ENCODE measurements at regions not wholly inside any gene's neighbourhood (a gene's known extent, or its start where the extent isn't known, plus 50 kb on each side); places are given as distances from the start of the nearest gene placed in this dataset.
A peak's percentile ranks its signal among the peaks of the same experiment; 100 is the strongest.
"Not testable (repeated sequence)": the region's sequence is repeated elsewhere in the genome, so short reads cannot be mapped to it uniquely, and the experiment has no call there.

- no peak for DNase-seq (ENCODE audit: low spot score)
Measured at GRCh38 chr18:30929718-30930117, 112.8 kb downstream of the DSC3 start.

DNA sequence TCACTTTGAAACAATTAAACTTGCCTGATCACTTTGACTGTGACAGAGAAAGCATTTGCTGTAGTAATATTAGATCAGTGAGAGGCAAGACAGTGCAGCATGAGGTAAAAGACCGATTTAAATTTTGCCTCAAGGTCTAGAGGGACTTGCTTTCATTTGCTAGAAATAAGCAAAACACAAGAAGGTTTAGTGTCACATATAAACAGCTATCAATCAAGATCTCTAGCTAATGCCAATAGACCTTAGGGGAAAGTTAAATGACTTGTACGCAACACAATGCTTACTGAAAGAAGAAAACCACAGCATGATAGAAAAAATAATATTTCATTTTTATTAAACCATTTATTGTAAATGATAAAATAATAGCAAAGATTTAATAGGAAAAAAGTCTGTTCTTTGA lies 113.5 kb downstream of the DSC3 start:
- DNase-seq (ENCODE audit: low spot score): no peak

DNA sequence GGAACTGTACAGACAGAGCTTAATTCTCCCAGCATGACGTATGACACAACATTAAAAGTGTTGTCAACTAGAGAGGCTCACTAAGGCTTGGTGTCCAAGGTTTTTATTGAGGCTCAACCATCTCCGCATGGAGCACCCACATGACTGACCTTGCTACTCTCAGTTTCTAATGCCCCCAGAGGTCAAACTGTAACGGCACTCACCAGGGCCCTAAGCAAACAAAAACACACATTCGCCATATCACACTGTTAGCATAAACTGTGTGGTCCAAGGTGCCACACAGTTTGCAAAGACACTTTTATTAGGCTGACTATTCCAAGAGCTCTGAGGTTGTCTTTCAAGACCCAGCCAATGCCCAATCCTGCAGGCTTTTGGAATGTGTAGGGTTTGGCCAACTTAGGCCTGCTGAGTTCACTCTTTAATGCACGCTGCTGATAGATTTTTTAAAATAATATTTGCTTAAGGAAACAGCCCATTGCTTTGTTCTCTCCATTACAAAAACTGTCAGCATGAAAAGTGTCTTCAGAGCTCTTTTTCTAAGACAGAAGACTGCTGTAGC lies 114.9 kb downstream of the DSC3 start:
- no peak for DNase-seq (ENCODE audit: low spot score)

DNA sequence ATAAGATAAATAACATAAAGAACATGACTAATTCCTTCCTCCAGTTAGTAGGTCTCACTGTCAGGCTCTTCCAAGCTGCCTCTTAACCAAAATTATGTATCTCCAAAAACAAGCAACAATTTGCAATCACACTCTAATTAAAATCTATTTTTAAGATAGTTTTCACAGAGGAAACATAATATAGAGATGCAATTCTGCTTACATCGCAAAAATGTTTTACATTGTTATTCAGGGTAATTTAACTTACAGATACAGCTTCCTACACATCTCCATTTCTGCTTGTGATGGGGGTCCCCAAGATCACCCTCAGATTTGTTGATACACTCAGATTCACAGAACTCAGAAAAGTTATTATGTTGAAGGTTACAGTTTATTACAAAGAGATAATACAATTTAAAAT lies 115.5 kb downstream of the DSC3 start:
- no peak for DNase-seq (ENCODE audit: low spot score)

GRCh38 chr18:30925795-30926194 lies 116.7 kb downstream of the DSC3 start:
- DNase-seq (ENCODE audit: low spot score): no peak

GRCh38 chr18:30920757-30921156 lies 121.8 kb downstream of the DSC3 start:
- DNase-seq (ENCODE audit: low spot score): no peak

- no peak for DNase-seq (ENCODE audit: low spot score)
Measured at GRCh38 chr18:30920351-30920750, 122.2 kb downstream of the DSC3 start.

- DNase-seq (ENCODE audit: low spot score): no peak
Measured at GRCh38 chr18:30917651-30918050, 124.9 kb downstream of the DSC3 start.

DNA sequence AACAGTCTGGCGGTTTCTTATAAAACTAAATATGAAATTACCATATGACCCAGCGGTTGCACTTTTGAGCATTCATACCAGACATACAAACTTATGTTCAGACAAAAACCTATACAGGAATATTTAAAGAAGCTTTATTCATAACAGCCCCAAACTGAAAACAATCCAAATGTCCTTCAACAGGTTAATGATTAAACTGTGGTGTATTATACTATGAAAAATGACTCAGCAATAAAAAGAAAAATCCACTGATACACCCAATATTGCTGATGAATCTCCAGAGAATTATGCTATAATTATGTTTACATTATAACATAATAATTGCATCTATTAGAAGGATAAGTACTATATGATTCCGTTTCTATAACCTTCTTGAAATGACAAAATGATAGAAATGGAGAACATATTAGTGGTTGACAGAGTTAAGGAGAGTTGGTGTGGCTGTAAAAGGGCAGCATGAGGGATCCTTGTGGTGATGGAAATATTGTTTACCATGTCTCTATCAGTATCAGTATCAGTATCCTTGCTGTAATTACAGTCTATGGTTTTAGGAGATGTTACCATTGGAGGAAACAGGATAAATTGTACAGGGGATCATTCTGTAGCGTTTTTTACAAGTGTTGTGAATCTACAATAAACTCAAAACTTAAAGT lies 127.1 kb downstream of the DSC3 start:
- DNase-seq (ENCODE audit: low spot score): peak; percentile 3

- no peak for DNase-seq (ENCODE audit: low spot score)
Measured at GRCh38 chr18:30908381-30908780, 134.2 kb downstream of the DSC3 start.

- peak; percentile 52 for DNase-seq (ENCODE audit: low spot score)
Measured at GRCh38 chr18:30903566-30903965, 139.0 kb downstream of the DSC3 start.

DNA sequence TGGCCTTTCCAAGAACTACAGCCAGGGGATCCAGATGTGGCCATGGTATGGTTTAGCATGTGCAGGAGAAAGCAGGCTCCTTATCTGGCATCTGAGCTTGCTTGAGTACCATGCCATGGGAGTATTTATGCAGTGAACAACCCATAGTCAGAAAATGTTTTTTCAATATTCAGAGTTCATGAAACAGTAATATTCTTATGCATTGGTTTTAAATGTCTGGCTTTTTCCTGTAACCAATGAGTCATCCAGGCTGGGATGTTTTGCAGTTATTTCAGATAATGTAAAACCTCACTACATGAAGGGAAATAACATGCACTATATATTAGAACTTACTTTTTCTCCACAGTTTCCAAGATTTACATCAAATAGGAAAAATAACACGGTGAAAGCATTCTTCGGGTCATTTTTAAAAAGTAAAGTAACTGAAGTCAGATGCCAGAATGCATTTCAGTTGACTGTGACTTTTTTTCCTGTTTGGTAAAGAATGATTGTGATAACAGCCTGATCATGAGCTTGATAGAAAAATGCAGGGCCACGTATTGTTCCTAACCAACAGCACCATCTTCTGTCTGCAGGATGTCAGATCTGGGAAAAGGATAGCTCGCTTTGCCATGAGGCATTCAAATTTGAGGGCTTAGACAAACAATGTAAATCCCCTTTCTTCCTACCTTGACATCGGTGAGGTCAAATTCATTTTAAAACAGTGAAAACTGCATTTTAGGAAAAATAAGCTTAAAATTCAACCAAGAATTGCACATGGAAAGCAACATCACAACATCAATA lies 152.8 kb downstream of the DSC3 start:
- peak; percentile 2 for DNase-seq (ENCODE audit: low spot score)

DNA sequence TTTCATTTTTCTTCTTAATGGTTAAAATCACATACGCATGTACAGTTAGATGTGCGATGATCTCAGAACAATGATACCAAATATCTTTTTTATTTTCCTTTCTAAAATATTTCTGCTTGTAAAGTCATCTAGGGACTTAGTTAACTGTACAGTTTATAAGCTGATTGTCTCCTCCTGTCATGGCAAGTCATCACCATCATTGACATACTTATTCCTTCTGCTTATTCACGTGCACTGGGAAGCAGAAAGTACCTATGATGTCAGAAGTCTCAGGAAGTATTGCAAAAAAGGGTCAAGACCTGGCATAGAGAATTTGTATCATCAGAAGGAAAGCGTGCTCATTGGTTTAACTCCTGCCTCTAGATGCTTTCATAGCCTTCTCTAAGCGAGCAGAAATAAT lies 154.2 kb downstream of the DSC3 start:
- DNase-seq (ENCODE audit: low spot score): no peak

GRCh38 chr18:30886998-30887397 lies 155.5 kb downstream of the DSC3 start:
- DNase-seq (ENCODE audit: low spot score): no peak

DNA sequence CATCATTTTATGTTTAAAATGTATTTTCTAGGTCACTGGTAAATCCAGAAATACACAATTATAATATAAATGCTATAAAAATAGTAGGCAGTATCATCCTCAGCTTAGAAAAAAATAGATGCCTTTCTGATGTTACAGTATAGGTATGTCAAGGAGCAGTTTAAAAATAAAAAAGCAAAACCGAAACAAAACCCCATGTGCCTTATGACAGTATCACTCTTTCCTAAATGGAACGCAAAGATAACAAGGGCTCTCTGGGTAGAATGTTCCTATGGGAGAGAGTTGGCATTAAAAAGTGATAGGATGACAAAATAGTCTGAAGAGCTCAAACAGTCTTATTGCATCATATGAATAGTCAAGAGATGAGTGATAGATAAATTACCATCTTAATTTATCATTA lies 172.1 kb downstream of the DSC3 start:
- no peak for DNase-seq (ENCODE audit: low spot score)

GRCh38 chr18:30862900-30863299 lies 179.6 kb downstream of the DSC3 start:
- no peak for DNase-seq (ENCODE audit: low spot score)

- no peak for DNase-seq (ENCODE audit: low spot score)
Measured at GRCh38 chr18:30860741-30861140, 181.8 kb downstream of the DSC3 start.

DNA sequence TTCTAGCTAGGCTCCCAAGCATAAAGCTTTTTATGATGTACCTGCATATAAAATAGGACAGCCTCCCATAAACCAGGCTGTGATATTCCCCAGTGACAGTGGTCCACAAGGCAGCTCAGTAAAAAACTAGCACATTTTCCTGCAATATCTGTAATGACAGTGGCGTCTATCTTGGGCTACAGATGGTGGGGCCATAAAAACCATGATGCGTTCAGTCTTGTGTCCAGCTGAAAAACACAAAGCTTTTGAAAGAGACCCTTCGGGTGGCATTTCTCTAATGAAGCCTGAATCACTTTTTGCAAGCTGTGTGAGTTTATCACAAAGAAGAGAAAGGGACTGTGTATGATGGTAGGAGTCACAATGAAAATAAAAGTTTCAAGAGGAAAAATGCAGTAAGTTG lies 183.5 kb downstream of the DSC3 start:
- DNase-seq (ENCODE audit: low spot score): no peak

GRCh38 chr18:30858560-30858959 lies 184.0 kb downstream of the DSC3 start:
- DNase-seq (ENCODE audit: low spot score): no peak

DNA sequence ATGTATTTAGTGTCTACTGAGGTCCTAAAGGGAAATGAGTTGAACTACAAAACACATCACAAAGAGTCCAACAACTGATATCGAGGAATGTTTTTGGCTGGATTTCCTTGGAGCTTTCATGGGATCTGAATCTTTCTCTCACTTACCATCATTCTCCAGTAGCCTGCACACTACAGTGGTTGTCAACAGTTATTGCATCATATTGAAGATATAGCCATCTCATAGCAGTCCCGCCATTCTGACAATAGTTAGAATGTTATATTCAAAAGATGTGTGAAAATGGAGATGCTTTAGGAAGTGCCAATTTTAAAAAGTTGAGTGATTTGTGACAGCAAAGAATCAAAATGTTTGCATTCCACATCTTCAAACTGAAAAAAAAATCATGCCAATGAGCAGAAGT lies 186.8 kb downstream of the DSC3 start:
- DNase-seq (ENCODE audit: low spot score): no peak

DNA sequence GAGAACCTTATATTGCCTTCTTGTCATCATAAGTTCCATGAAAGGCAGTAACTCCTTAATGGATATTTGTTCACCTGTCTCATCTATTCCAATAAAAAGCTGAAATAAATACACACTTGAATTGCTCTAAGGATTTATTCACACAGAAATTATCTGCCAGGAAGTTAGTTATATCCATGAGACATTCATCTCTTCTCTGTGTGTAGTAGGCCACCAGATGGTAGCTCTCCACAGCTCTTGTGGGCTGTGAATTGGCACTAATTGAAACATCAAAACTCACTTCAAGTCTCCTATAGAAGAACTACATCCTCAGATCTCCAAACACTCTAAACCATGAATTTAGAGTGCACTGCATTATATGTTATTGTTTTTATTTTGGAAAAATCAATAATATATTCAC lies 189.6 kb downstream of the DSC3 start:
- DNase-seq (ENCODE audit: low spot score): no peak

- DNase-seq (ENCODE audit: low spot score): no peak
Measured at GRCh38 chr18:30852541-30852940, 190.0 kb downstream of the DSC3 start.

DNA sequence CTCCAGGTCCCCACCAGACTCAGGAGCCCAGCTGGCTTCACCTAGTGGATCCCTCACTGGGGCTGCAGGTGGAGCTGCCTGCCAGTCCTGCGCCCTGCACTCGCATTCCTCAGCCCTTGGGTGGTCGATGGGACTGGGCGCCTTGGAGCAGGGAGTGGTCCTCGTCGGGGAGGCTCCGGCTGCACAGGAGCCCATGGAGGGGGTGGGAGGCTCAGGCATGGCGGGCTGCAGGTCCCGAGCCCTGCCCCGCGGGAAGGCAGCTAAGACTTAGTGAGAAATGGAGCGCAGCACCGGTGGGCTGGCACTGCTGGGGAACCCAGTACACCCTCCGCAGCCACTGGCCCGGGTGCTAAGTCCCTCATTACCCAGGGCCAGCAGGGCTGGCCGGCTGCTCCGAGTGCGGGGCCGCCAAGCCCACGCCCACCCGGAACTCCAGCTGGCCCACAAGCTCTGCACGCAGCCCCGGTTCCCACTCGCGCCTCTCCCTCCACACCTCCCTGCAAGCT lies 203.4 kb downstream of the DSC3 start:
- DNase-seq (ENCODE audit: low spot score): not testable (repeated sequence)
